AG04450 (cell line): ENCODE measurements at regions not wholly inside any gene's neighbourhood (a gene's known extent, or its start where the extent isn't known, plus 50 kb on each side); places are given as distances from the start of the nearest gene placed in this dataset.
"Not testable (repeated sequence)": the region's sequence is repeated elsewhere in the genome, so short reads cannot be mapped to it uniquely, and the experiment has no call there.

Experiments
- CTCF ChIA-PET: fragments of 300-600, 350-600 bp; formaldehyde crosslinking; extraction: SDS; loops from one replicate; lab custom pipeline; 2022; ENCODE audit warnings: antibody characterized with exemption, inconsistent platforms; lab: Charles Lee
- POLR2A ChIA-PET: fragments of 350-600 bp; formaldehyde crosslinking; extraction: SDS; loops from one replicate; lab custom pipeline; 2021; ENCODE audit warnings: antibody characterized with exemption, inconsistent platforms; lab: Yijun Ruan, JAX
- DNase-seq: peaks from one replicate; pipeline ENCODE4 v3.0.0-alpha.2; 2011; ENCODE audit warnings: low read depth, low spot score
- H3K27ac ChIP-seq: one replicate; pipeline ENCODE4 v1.5.1; 2012; ENCODE audit warnings: low read depth, low read length, control low read depth
- H3K27me3 ChIP-seq: one replicate; pipeline ENCODE4 v1.6.0; 2012; ENCODE audit warnings: low read length; ENCODE audit not compliant: control insufficient read depth, insufficient read depth
- H3K4me3 ChIP-seq: 2 replicates; pipeline ENCODE4 v1.5.1; 2011; ENCODE audit warnings: mild to moderate bottlenecking, low read depth, low read length, control low read depth
- H3K9me3 ChIP-seq: 2 replicates; pipeline ENCODE4 v1.5.1; 2012; ENCODE audit warnings: low read length; ENCODE audit not compliant: control insufficient read depth, insufficient read depth
- TF ChIP-seq, protein P1 (sequence below): IDR thresholded peaks from 2 replicates; pipeline ENCODE4 v1.5.1; 2011; ENCODE audit warnings: low read depth, low read length, control low read depth, inconsistent platforms

DNA sequence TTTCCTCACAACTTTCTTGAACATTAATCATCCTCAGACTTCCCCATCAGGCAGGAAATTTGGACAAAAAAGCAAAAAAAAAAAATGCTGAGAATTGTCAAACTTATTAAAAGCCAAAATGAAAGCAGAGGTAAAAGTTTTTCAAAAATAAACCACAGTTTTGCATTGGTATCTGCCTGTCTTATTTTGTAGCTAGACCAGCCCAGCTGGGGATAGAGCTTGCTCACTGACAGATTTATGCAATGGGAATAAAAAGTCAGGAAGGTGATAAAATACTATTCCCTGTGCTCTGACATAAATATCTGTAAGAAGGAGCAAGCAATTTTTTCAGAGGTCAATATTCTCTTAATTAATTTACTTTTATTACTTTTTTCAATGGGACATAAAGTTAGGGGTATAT lies 1006.7 kb upstream of the ALCAM start:
- no peaks in the 10 kb centered on the region for H3K9me3 ChIP-seq
- TF ChIP-seq, protein P1, sequence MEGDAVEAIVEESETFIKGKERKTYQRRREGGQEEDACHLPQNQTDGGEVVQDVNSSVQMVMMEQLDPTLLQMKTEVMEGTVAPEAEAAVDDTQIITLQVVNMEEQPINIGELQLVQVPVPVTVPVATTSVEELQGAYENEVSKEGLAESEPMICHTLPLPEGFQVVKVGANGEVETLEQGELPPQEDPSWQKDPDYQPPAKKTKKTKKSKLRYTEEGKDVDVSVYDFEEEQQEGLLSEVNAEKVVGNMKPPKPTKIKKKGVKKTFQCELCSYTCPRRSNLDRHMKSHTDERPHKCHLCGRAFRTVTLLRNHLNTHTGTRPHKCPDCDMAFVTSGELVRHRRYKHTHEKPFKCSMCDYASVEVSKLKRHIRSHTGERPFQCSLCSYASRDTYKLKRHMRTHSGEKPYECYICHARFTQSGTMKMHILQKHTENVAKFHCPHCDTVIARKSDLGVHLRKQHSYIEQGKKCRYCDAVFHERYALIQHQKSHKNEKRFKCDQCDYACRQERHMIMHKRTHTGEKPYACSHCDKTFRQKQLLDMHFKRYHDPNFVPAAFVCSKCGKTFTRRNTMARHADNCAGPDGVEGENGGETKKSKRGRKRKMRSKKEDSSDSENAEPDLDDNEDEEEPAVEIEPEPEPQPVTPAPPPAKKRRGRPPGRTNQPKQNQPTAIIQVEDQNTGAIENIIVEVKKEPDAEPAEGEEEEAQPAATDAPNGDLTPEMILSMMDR = no peak
- no peak overlapping the region for H3K27ac ChIP-seq
- no peak for DNase-seq
- no peaks in the 10 kb centered on the region for H3K27me3 ChIP-seq
- no peak overlapping the region for H3K4me3 ChIP-seq
- ChIA-PET POLR2A (no interaction called here), CTCF (no interaction called here)

DNA sequence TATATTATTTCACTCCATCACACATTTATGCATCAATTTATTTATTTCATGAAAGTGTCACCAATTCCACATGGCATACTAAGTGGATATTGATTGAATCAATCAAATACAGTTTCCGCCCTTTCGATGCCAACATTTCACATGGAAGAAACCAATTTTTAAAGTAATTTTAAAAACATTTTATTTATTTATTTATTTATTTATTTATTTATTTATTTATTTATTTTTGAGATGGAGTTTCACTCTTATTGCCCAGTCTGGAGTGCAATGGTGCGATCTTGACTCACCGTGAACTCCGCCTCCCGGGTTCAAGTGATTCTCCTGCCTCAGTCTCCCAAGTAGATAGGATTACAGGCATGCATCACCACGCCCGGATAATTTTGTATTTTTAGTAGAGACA lies 1005.0 kb upstream of the ALCAM start:
- H3K27me3 ChIP-seq, POLR2A ChIA-PET, H3K4me3 ChIP-seq, H3K9me3 ChIP-seq, DNase-seq, CTCF ChIA-PET, H3K27ac ChIP-seq: not testable (repeated sequence)

DNA sequence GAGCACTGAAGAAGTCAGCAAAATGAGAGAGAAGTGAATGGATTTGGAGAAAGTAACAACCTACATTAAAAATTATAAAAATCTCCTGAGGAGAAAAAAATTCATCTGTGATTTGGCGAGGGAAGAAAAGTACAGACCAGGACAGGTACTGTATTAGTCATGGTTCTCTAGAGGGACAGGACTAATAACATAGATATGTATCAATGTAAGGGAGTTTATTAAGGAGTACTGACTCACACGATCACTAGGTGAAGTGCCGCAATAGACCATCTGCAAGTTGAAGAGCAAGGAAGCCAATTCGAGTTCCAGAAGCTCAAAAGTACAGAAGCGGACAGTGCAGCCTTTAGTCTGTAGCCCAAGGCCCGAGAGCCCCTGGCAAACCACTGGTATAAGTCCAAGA lies 1004.4 kb upstream of the ALCAM start:
- H3K27me3 ChIP-seq = no peaks in the 10 kb centered on the region
- POLR2A ChIA-PET = no interaction called here
- no peak for DNase-seq
- H3K4me3 ChIP-seq = no peak overlapping the region
- TF ChIP-seq, protein P1 = no peak
- H3K9me3 ChIP-seq = no peaks in the 10 kb centered on the region
- CTCF ChIA-PET = no interaction called here
- H3K27ac ChIP-seq = no peak overlapping the region

DNA sequence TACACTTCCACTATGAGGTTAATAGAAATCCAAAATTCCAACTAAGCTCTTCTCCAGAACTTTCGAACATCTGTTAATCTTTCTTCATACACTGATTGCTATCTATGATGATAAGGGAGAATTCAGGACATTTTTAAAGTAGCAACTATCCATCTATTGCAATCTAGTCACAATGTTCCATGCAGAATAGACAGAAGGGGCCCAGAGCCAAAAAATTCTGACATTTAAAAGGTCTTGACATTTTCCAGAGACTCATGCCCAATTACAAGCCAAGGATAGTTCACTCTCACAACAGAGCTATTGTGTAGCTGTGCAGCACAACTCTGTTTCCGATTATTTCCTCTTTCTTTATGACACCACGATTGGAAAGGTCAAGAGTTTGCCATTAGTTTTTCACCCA lies 999.7 kb upstream of the ALCAM start:
- no peak overlapping the region for H3K27ac ChIP-seq
- no peaks in the 10 kb centered on the region for H3K27me3 ChIP-seq
- no peak for DNase-seq
- TF ChIP-seq, protein P1 = no peak
- no peak overlapping the region for H3K4me3 ChIP-seq
- H3K9me3 ChIP-seq = no peaks in the 10 kb centered on the region
- ChIA-PET CTCF (no interaction called here), POLR2A (no interaction called here)

DNA sequence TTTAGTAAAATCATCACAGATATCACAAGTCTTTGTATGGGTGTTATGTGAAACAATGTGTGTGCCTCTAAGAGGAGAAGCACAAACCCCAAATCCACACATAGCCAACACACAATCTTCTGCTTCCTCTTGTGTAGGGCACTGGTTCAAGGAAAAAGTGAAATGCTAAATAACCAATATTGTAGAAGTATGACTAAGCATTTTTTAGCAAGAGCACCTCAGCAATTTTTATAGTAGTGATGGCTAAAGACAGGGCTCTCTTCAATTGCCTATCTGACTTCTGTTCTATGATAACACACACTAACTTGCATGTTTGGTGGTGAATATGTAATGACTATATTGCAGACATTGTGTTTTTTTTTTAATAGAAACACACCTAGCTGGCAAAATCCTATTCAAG lies 997.9 kb upstream of the ALCAM start:
- Histone ChIP-seq H3K27ac (no peak overlapping the region), H3K4me3 (no peak overlapping the region), H3K27me3 (no peaks in the 10 kb centered on the region), H3K9me3 (no peaks in the 10 kb centered on the region)
- CTCF ChIA-PET = no interaction called here
- no peak for DNase-seq
- POLR2A ChIA-PET = no interaction called here
- TF ChIP-seq, protein P1 = no peak

DNA sequence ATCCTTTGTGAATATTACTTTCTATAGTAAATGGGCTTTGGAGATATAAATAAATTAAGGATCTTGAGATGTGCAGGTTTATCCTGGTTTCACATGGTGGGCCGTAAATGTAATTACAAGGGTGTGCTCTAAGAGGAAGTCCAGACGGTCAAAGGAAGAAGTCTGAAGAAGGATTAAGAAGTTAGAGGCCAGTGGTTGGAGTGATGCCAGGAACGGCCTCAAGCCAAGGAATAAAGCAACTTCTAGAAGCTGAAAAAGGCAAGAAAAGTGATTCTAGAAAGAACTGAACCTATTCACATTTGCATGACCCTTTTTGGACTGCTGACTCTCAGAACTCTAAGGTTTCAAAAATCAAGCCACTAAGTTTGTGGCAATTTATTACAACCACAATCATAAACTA lies 981.3 kb upstream of the ALCAM start:
- ChIA-PET POLR2A (no interaction called here), CTCF (no interaction called here)

More for the DNA sequence above, 981.3 kb upstream of the ALCAM start:
- TF ChIP-seq, protein P1 = no peak
- Histone ChIP-seq H3K27me3 (no peaks in the 10 kb centered on the region), H3K27ac (no peak overlapping the region), H3K4me3 (no peak overlapping the region), H3K9me3 (no peaks in the 10 kb centered on the region)
- DNase-seq = no peak
